ENCODE measurements at regions not wholly inside any gene's neighbourhood (a gene's known extent, or its start where the extent isn't known, plus 50 kb on each side); places are given as distances from the start of the nearest gene placed in this dataset.

GRCh38 chr10:52424341-52424740, 110.3 kb downstream of the DKK1 start:
- TF ChIP-seq CTCF (IDR thresholded peaks at IDR 0.05; ENCODE audit: low read depth, low read length, poor library complexity, severe bottlenecking): no peak
- TF ChIP-seq EZH2phosphoT487 (IDR thresholded peaks at IDR 0.05; ENCODE audit: borderline replicate concordance, low read length): no peak

Measured in DOHH2 (cell line).